WTC11 (cell line): ENCODE measurements at regions not wholly inside any gene's neighbourhood (a gene's known extent, or its start where the extent isn't known, plus 50 kb on each side); places are given as distances from the start of the nearest gene placed in this dataset.

Experiments used
- ATAC-seq: fragments of 200-7000 bp; cut with Tn5 transposase; 2 replicates; pipeline ENCODE4 v1.10.0; 2021; ENCODE audit warnings: mild to moderate bottlenecking, moderate library complexity
- CTCF ChIA-PET: fragments of 300-600 bp; sonication (Branson Sonifier 250); formaldehyde crosslinking; loops from one replicate; lab custom pipeline; 2021; ENCODE audit warnings: antibody characterized with exemption; lab: Charles Lee
- POLR2A ChIA-PET: fragments of 350-600 bp; sonication (Branson Sonifier 250); formaldehyde crosslinking; loops from one replicate; lab custom pipeline; 2021; ENCODE audit warnings: antibody characterized with exemption; lab: Charles Lee
- DNase-seq: peaks from one replicate; pipeline ENCODE4 v3.0.0; 2021; ENCODE audit warnings: low spot score
- H3K27ac Mint-ChIP-seq: 2 replicates; pipeline ENCODE4 v1.8.0; 2021; ENCODE audit warnings: mixed read lengths
- H3K27me3 Mint-ChIP-seq: 2 replicates; pipeline ENCODE4 v1.8.0; 2021; ENCODE audit warnings: low read depth, mild to moderate bottlenecking, moderate library complexity, mixed read lengths
- H3K36me3 Mint-ChIP-seq: 2 replicates; pipeline ENCODE4 v1.8.0; 2021; ENCODE audit warnings: mixed read lengths
- H3K4me1 Mint-ChIP-seq: 2 replicates; pipeline ENCODE4 v1.8.0; 2022; ENCODE audit warnings: mixed read lengths
- H3K4me3 Mint-ChIP-seq: 2 replicates; pipeline ENCODE4 v1.8.0; 2021; ENCODE audit warnings: mild to moderate bottlenecking, moderate library complexity, mixed read lengths
- H3K9me3 Mint-ChIP-seq: 2 replicates; pipeline ENCODE4 v1.8.0; 2021; ENCODE audit warnings: mixed read lengths
- ATF3 ChIP-seq: sonication (generic); formaldehyde crosslinking; conservative IDR thresholded peaks from 2 replicates; pipeline ENCODE4 v1.8.1; 2022; ENCODE audit warnings: mild to moderate bottlenecking, missing genetic modification reagents
- ATF6 ChIP-seq: sonication (generic); formaldehyde crosslinking; IDR thresholded peaks from 2 replicates; pipeline ENCODE4 v1.8.1; 2023; ENCODE audit warnings: mild to moderate bottlenecking, missing genetic modification reagents
- CREB1 ChIP-seq: sonication (generic); formaldehyde crosslinking; IDR thresholded peaks from 2 replicates; pipeline ENCODE4 v1.8.0; 2023; ENCODE audit warnings: mild to moderate bottlenecking, missing genetic modification reagents
- EMX1 ChIP-seq: fragments of 250-450 bp; sonication (Bioruptor Pico); IDR thresholded peaks from 2 replicates; pipeline ENCODE4 v1.8.0; 2021; ENCODE audit warnings: mild to moderate bottlenecking
- ETV6 ChIP-seq: sonication (generic); formaldehyde crosslinking; IDR thresholded peaks from 2 replicates; pipeline ENCODE4 v1.8.1; 2022; ENCODE audit warnings: mild to moderate bottlenecking, missing genetic modification reagents
- FOXK1 ChIP-seq: sonication (generic); formaldehyde crosslinking; IDR thresholded peaks from 2 replicates; pipeline ENCODE4 v1.8.0; 2022; ENCODE audit warnings: mild to moderate bottlenecking, moderate library complexity, missing genetic modification reagents
- FOXP1 ChIP-seq: sonication (generic); formaldehyde crosslinking; IDR thresholded peaks from 2 replicates; pipeline ENCODE4 v1.8.0; 2022; ENCODE audit warnings: missing genetic modification reagents, mild to moderate bottlenecking, moderate library complexity, borderline replicate concordance
- JAZF1 ChIP-seq: fragments of 250-450 bp; sonication (Bioruptor Pico); IDR thresholded peaks from 2 replicates; pipeline ENCODE4 v1.9.0; 2021; ENCODE audit warnings: moderate library complexity, mild to moderate bottlenecking, inconsistent platforms
- NFATC4 ChIP-seq: fragments of 250-450 bp; sonication (Bioruptor Pico); IDR thresholded peaks from 2 replicates; pipeline ENCODE4 v1.9.0; 2021; ENCODE audit warnings: mild to moderate bottlenecking
- TP53 ChIP-seq: sonication (generic); formaldehyde crosslinking; IDR thresholded peaks from 2 replicates; pipeline ENCODE4 v1.8.1; 2023; ENCODE audit warnings: mild to moderate bottlenecking, missing genetic modification reagents
- ZNF263 ChIP-seq: sonication (generic); formaldehyde crosslinking; IDR thresholded peaks from 2 replicates; pipeline ENCODE4 v1.8.1; 2022; ENCODE audit warnings: low read depth, mild to moderate bottlenecking, moderate library complexity, missing genetic modification reagents
- ZNF396 ChIP-seq: fragments of 250-450 bp; sonication (Bioruptor Pico); IDR thresholded peaks from 2 replicates; pipeline ENCODE4 v1.8.0; 2021; ENCODE audit warnings: mild to moderate bottlenecking, moderate library complexity, borderline replicate concordance
- ZNF416 ChIP-seq: fragments of 250-450 bp; sonication (Bioruptor Pico); IDR thresholded peaks from 2 replicates; pipeline ENCODE4 v1.9.0; 2021; ENCODE audit warnings: mild to moderate bottlenecking, inconsistent platforms
- ZNF671 ChIP-seq: fragments of 250-450 bp; sonication (Bioruptor Pico); IDR thresholded peaks from 2 replicates; pipeline ENCODE4 v1.8.0; 2021; ENCODE audit warnings: mild to moderate bottlenecking
- TF ChIP-seq, protein P1 (sequence below): fragments of 200-600 bp; IDR thresholded peaks from 2 replicates; pipeline ENCODE4 v1.8.0; 2022; ENCODE audit warnings: antibody characterized with exemption
- TF ChIP-seq, protein P2 (sequence below): sonication (generic); formaldehyde crosslinking; IDR thresholded peaks from 2 replicates; pipeline ENCODE4 v1.8.1; 2023; ENCODE audit warnings: mild to moderate bottlenecking, missing genetic modification reagents, moderate library complexity
- TF ChIP-seq, protein P3 (sequence below): sonication (generic); formaldehyde crosslinking; IDR thresholded peaks from 2 replicates; pipeline ENCODE4 v1.8.0; 2022; ENCODE audit warnings: mild to moderate bottlenecking, missing genetic modification reagents
- TF ChIP-seq, protein P4 (sequence below): sonication (generic); formaldehyde crosslinking; IDR thresholded peaks from 2 replicates; pipeline ENCODE4 v1.8.1; 2023; ENCODE audit warnings: mild to moderate bottlenecking, missing genetic modification reagents, moderate library complexity
- TF ChIP-seq, protein P5 (sequence below): sonication (generic); formaldehyde crosslinking; IDR thresholded peaks from 2 replicates; pipeline ENCODE4 v1.8.1; 2022; ENCODE audit warnings: missing genetic modification reagents, borderline replicate concordance

GRCh38 chr14:27015065-27015464, 417.2 kb upstream of the NOVA1 start:
- Mint-ChIP-seq H3K27ac (no peak overlapping the region), H3K9me3 (no peaks in the 10 kb centered on the region), H3K27me3 (no peaks in the 10 kb centered on the region), H3K4me1 (no peaks in the 10 kb centered on the region), H3K4me3 (no peak overlapping the region), H3K36me3 (no peaks in the 10 kb centered on the region)
- CTCF ChIA-PET: no interaction called here
- ATAC-seq (no peak), DNase-seq (no peak)
- TF ChIP-seq ETV6 (CRISPR knock-in tag) (no peak), ATF6 (no peak), TP53 (CRISPR knock-in tag) (no peak), FOXK1 (CRISPR knock-in tag) (no peak), ZNF671 (CRISPR knock-in tag) (no peak), ZNF416 (CRISPR knock-in tag) (no peak), ZNF263 (CRISPR knock-in tag) (no peak), JAZF1 (CRISPR knock-in tag) (no peak), CREB1 (CRISPR knock-in tag) (no peak), ATF3 (CRISPR knock-in tag) (no peak), ZNF396 (CRISPR knock-in tag) (no peak), EMX1 (CRISPR knock-in tag) (no peak), FOXP1 (CRISPR knock-in tag) (no peak), NFATC4 (CRISPR knock-in tag) (no peak)
- TF ChIP-seq, protein P1, sequence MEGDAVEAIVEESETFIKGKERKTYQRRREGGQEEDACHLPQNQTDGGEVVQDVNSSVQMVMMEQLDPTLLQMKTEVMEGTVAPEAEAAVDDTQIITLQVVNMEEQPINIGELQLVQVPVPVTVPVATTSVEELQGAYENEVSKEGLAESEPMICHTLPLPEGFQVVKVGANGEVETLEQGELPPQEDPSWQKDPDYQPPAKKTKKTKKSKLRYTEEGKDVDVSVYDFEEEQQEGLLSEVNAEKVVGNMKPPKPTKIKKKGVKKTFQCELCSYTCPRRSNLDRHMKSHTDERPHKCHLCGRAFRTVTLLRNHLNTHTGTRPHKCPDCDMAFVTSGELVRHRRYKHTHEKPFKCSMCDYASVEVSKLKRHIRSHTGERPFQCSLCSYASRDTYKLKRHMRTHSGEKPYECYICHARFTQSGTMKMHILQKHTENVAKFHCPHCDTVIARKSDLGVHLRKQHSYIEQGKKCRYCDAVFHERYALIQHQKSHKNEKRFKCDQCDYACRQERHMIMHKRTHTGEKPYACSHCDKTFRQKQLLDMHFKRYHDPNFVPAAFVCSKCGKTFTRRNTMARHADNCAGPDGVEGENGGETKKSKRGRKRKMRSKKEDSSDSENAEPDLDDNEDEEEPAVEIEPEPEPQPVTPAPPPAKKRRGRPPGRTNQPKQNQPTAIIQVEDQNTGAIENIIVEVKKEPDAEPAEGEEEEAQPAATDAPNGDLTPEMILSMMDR: no peak
- TF ChIP-seq, protein P2, sequence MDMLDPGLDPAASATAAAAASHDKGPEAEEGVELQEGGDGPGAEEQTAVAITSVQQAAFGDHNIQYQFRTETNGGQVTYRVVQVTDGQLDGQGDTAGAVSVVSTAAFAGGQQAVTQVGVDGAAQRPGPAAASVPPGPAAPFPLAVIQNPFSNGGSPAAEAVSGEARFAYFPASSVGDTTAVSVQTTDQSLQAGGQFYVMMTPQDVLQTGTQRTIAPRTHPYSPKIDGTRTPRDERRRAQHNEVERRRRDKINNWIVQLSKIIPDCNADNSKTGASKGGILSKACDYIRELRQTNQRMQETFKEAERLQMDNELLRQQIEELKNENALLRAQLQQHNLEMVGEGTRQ (CRISPR knock-in tag): no peak
- TF ChIP-seq, protein P3, sequence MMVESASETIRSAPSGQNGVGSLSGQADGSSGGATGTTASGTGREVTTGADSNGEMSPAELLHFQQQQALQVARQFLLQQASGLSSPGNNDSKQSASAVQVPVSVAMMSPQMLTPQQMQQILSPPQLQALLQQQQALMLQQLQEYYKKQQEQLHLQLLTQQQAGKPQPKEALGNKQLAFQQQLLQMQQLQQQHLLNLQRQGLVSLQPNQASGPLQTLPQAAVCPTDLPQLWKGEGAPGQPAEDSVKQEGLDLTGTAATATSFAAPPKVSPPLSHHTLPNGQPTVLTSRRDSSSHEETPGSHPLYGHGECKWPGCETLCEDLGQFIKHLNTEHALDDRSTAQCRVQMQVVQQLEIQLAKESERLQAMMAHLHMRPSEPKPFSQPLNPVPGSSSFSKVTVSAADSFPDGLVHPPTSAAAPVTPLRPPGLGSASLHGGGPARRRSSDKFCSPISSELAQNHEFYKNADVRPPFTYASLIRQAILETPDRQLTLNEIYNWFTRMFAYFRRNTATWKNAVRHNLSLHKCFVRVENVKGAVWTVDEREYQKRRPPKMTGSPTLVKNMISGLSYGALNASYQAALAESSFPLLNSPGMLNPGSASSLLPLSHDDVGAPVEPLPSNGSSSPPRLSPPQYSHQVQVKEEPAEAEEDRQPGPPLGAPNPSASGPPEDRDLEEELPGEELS (CRISPR knock-in tag): no peak
- TF ChIP-seq, protein P4, sequence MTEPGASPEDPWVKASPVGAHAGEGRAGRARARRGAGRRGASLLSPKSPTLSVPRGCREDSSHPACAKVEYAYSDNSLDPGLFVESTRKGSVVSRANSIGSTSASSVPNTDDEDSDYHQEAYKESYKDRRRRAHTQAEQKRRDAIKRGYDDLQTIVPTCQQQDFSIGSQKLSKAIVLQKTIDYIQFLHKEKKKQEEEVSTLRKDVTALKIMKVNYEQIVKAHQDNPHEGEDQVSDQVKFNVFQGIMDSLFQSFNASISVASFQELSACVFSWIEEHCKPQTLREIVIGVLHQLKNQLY (CRISPR knock-in tag): no peak
- TF ChIP-seq, protein P5, sequence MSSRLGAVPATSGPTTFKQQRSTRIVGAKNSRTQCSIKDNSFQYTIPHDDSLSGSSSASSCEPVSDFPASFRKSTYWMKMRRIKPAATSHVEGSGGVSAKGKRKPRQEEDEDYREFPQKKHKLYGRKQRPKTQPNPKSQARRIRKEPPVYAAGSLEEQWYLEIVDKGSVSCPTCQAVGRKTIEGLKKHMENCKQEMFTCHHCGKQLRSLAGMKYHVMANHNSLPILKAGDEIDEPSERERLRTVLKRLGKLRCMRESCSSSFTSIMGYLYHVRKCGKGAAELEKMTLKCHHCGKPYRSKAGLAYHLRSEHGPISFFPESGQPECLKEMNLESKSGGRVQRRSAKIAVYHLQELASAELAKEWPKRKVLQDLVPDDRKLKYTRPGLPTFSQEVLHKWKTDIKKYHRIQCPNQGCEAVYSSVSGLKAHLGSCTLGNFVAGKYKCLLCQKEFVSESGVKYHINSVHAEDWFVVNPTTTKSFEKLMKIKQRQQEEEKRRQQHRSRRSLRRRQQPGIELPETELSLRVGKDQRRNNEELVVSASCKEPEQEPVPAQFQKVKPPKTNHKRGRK: no peak
- POLR2A ChIA-PET: no interaction called here
